SK-N-SH treated with all-trans-retinoic acid at 6 μM for 48 hours (cell line): ENCODE measurements at regions not wholly inside any gene's neighbourhood (a gene's known extent, or its start where the extent isn't known, plus 50 kb on each side); places are given as distances from the start of the nearest gene placed in this dataset.
"Not testable (repeated sequence)": the region's sequence is repeated elsewhere in the genome, so short reads cannot be mapped to it uniquely, and the experiment has no call there.

Experiments
- ATAC-seq: fragments of 200-7000 bp; cut with Tn5 transposase; 3 replicates; pipeline ENCODE4 v1.9.1; 2020; ENCODE audit warnings: mild to moderate bottlenecking, moderate library complexity
- ARNTL ChIP-seq: fragments of 450-650 bp; formaldehyde crosslinking; IDR thresholded peaks from 2 replicates; pipeline ENCODE4 v1.5.0; 2020; ENCODE audit warnings: low read depth, mild to moderate bottlenecking, moderate library complexity, borderline replicate concordance
- BACH2 ChIP-seq: fragments of 250-450 bp; sonication (Bioruptor Pico); IDR thresholded peaks from 2 replicates; pipeline ENCODE4 v1.9.0; 2021; ENCODE audit warnings: mild to moderate bottlenecking, borderline replicate concordance
- CREB5 ChIP-seq: fragments of 250-450 bp; sonication (Bioruptor Pico); IDR thresholded peaks from 2 replicates; pipeline ENCODE4 v1.5.1; 2020; ENCODE audit warnings: low read depth, mild to moderate bottlenecking, moderate library complexity
- CSDC2 ChIP-seq: fragments of 250-450 bp; sonication (Bioruptor Pico); IDR thresholded peaks from 2 replicates; pipeline ENCODE4 v1.5.0; 2020; ENCODE audit warnings: mild to moderate bottlenecking, moderate library complexity
- CSRNP3 ChIP-seq: fragments of 250-450 bp; sonication (Bioruptor Pico); IDR thresholded peaks from 2 replicates; pipeline ENCODE4 v1.5.1; 2021; ENCODE audit warnings: mild to moderate bottlenecking, moderate library complexity
- ESRRG ChIP-seq: fragments of 250-450 bp; sonication (Bioruptor Pico); IDR thresholded peaks from 2 replicates; pipeline ENCODE4 v1.6.1; 2021; ENCODE audit warnings: mild to moderate bottlenecking
- GLIS3 ChIP-seq: fragments of 250-450 bp; sonication (Bioruptor Pico); IDR thresholded peaks from 2 replicates; pipeline ENCODE4 v1.5.0; 2020; ENCODE audit warnings: mild to moderate bottlenecking, moderate library complexity
- ISL1 ChIP-seq: fragments of 250-450 bp; sonication (Bioruptor Pico); IDR thresholded peaks from 2 replicates; pipeline ENCODE4 v2.1.2; 2022; ENCODE audit warnings: mild to moderate bottlenecking, moderate library complexity
- PATZ1 ChIP-seq: fragments of 250-450 bp; sonication (Bioruptor Pico); IDR thresholded peaks from 2 replicates; pipeline ENCODE4 v1.8.0; 2020; ENCODE audit warnings: mild to moderate bottlenecking, moderate library complexity, borderline replicate concordance
- POU6F1 ChIP-seq: fragments of 250-450 bp; sonication (Bioruptor Pico); IDR thresholded peaks from 2 replicates; pipeline ENCODE4 v1.8.0; 2021; ENCODE audit warnings: low read depth, mild to moderate bottlenecking, moderate library complexity, borderline replicate concordance
- PPARA ChIP-seq: fragments of 250-450 bp; sonication (Bioruptor Pico); IDR thresholded peaks from 2 replicates; pipeline ENCODE4 v1.5.0; 2020; ENCODE audit warnings: mild to moderate bottlenecking, borderline replicate concordance
- RARB ChIP-seq: fragments of 250-450 bp; sonication (Bioruptor Pico); IDR thresholded peaks from 2 replicates; pipeline ENCODE4 v1.8.0; 2021; ENCODE audit warnings: mild to moderate bottlenecking, moderate library complexity
- SNAI2 ChIP-seq: fragments of 250-450 bp; sonication (Bioruptor Pico); IDR thresholded peaks from 2 replicates; pipeline ENCODE4 v1.5.0; 2020; ENCODE audit warnings: mild to moderate bottlenecking, moderate library complexity
- TOX ChIP-seq: fragments of 250-450 bp; sonication (Bioruptor Pico); IDR thresholded peaks from 2 replicates; pipeline ENCODE4 v1.8.0; 2021; ENCODE audit warnings: mild to moderate bottlenecking, moderate library complexity, borderline replicate concordance
- TSHZ2 ChIP-seq: fragments of 250-450 bp; sonication (Bioruptor Pico); IDR thresholded peaks from 2 replicates; pipeline ENCODE4 v1.5.0; 2020; ENCODE audit warnings: mild to moderate bottlenecking, moderate library complexity
- ZC3H10 ChIP-seq: fragments of 250-450 bp; sonication (Bioruptor Pico); IDR thresholded peaks from 2 replicates; pipeline ENCODE4 v1.5.1; 2021; ENCODE audit warnings: mild to moderate bottlenecking, moderate library complexity
- ZFP3 ChIP-seq: fragments of 250-450 bp; sonication (Bioruptor Pico); IDR thresholded peaks from 2 replicates; pipeline ENCODE4 v1.5.0; 2020; ENCODE audit warnings: mild to moderate bottlenecking, moderate library complexity
- ZFP30 ChIP-seq: fragments of 450-650 bp; formaldehyde crosslinking; IDR thresholded peaks from 2 replicates; pipeline ENCODE4 v1.5.0; 2022; ENCODE audit warnings: mild to moderate bottlenecking, moderate library complexity
- ZNF565 ChIP-seq: fragments of 450-650 bp; formaldehyde crosslinking; conservative IDR thresholded peaks from 2 replicates; pipeline ENCODE4 v1.5.0; 2020; ENCODE audit warnings: low read depth, mild to moderate bottlenecking, moderate library complexity
- ZNF70 ChIP-seq: fragments of 450-650 bp; formaldehyde crosslinking; IDR thresholded peaks from 2 replicates; pipeline ENCODE4 v1.5.0; 2020; ENCODE audit warnings: mild to moderate bottlenecking, moderate library complexity
- ZNF8 ChIP-seq: fragments of 450-650 bp; formaldehyde crosslinking; IDR thresholded peaks from 2 replicates; pipeline ENCODE4 v1.5.0; 2020; ENCODE audit warnings: mild to moderate bottlenecking, moderate library complexity

GRCh38 chrX:137882960-137883359 lies 317.0 kb downstream of the ZIC3 start:
- ATAC-seq: no peak
- TF ChIP-seq ESRRG (CRISPR knock-in tag) (no peak), CSDC2 (CRISPR knock-in tag) (no peak)

- ATAC-seq: not testable (repeated sequence)
- TF ChIP-seq ZNF8 (CRISPR knock-in tag): peak; percentile 75
Observed at GRCh38 chrX:137884813-137885212, 318.9 kb downstream of the ZIC3 start.

- ATAC-seq: no peak
- TF ChIP-seq GLIS3 (CRISPR knock-in tag): no peak
- TF ChIP-seq CSRNP3 (CRISPR knock-in tag): no peak
- TF ChIP-seq CSDC2 (CRISPR knock-in tag): no peak
- no peak for TF ChIP-seq ZNF8 (CRISPR knock-in tag)
- TF ChIP-seq ZC3H10 (CRISPR knock-in tag): no peak
- no peak for TF ChIP-seq ZFP3 (CRISPR knock-in tag)
- no peak for TF ChIP-seq PATZ1
- TF ChIP-seq ZNF70 (CRISPR knock-in tag): no peak
- no peak for TF ChIP-seq PPARA
- no peak for TF ChIP-seq BACH2 (CRISPR knock-in tag)
- TF ChIP-seq ZFP30 (CRISPR knock-in tag): no peak
- no peak for TF ChIP-seq TOX (CRISPR knock-in tag)
Observed at GRCh38 chrX:137891431-137891830, 325.5 kb downstream of the ZIC3 start.

GRCh38 chrX:137896123-137896522 lies 330.2 kb downstream of the ZIC3 start:
- TF ChIP-seq PATZ1 (no peak), CSDC2 (CRISPR knock-in tag) (no peak), ZFP30 (CRISPR knock-in tag) (no peak), ARNTL (no peak), POU6F1 (CRISPR knock-in tag) (no peak), PPARA (no peak), ZNF565 (no peak), BACH2 (CRISPR knock-in tag) (no peak), ZNF70 (CRISPR knock-in tag) (no peak), ISL1 (CRISPR knock-in tag) (no peak), CSRNP3 (CRISPR knock-in tag) (no peak), CREB5 (CRISPR knock-in tag) (no peak), ZNF8 (CRISPR knock-in tag) (no peak), ESRRG (CRISPR knock-in tag) (no peak), SNAI2 (no peak), RARB (CRISPR knock-in tag) (no peak), TSHZ2 (CRISPR knock-in tag) (no peak), ZC3H10 (CRISPR knock-in tag) (no peak)
- no peak for ATAC-seq
